ENCODE measurements at regions not wholly inside any gene's neighbourhood (a gene's known extent, or its start where the extent isn't known, plus 50 kb on each side); places are given as distances from the start of the nearest gene placed in this dataset.

DNA sequence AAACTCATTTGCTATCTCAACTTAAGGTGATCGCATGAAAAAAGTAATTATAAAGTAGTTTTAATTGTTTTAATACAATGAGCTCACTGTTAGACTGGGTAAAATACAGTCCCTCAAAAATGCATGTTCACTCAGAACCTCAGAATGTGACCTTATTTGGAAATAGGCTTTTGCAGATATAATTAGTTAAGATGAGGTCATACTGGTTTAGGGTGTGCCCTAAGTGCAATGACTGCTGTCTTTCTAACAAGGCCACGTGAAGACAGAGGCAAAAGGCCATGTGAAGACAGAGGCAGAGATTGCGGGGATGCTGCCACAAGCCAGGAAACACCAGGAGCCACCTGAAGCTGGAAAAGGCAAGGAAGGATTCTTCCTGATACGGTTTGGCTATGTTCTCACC, 262.1 kb downstream of the NKX6-1 start:
- H3K36me3 Mint-ChIP-seq (ENCODE audit: low read depth), result no peaks in the 10 kb centered on the region
- H3K4me1 Mint-ChIP-seq, result no peaks in the 10 kb centered on the region
- no peak for TF ChIP-seq CTCF (IDR thresholded peaks at IDR 0.05; ENCODE audit: unreplicated experiment in 3 of 3)
- H3K27ac Mint-ChIP-seq, result no peak overlapping the region
- H3K9me3 Mint-ChIP-seq, result no peaks in the 10 kb centered on the region
- H3K27me3 Mint-ChIP-seq (ENCODE audit: low read depth), result no peaks in the 10 kb centered on the region
- H3K4me3 Mint-ChIP-seq, result no peak overlapping the region

DNA sequence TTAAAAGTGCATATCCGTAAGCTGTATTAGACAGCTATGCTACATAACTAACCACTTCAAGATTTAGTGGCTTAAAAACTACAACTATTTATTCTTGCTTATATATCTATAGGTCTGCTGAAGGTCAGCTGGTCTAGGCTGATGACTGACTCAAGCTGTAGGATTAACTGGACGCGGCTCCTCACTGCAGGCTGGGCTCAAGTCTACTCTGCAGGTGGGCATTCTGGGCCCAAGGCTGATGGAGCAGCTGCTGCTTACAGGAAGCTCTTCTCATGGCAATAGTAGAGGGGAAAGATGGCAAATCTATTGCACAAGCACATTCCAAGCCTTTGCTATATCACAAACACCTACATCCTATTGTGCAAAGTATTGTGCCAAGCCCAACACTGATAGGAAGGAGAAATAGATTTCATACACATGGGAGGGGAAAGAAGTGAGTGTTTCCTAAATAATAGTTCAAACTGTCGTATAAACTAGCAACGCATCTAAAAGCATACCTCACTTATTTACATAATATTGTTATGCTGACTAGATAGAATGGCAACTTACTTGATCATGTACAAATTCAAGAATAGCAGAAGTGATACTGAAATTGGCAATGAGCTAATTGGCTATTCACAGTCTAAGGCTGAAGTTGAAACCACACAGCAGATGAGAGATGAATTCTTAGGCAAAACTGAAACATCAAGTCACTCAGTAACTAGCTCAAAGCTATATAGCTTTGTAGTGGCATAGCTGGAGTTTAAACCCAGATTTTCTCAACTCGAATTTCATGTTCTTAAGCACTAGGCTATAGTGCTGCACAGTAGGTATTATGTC, 263.8 kb downstream of the NKX6-1 start:
- H3K27me3 Mint-ChIP-seq (ENCODE audit: low read depth), result peaks cover 8% of the 10 kb centered on the region
- no peaks in the 10 kb centered on the region for H3K9me3 Mint-ChIP-seq
- no peaks in the 10 kb centered on the region for H3K36me3 Mint-ChIP-seq (ENCODE audit: low read depth)
- H3K4me3 Mint-ChIP-seq, result no peak overlapping the region
- no peak for TF ChIP-seq CTCF (IDR thresholded peaks at IDR 0.05; ENCODE audit: unreplicated experiment in 3 of 3)
- H3K4me1 Mint-ChIP-seq, result no peaks in the 10 kb centered on the region
- no peak overlapping the region for H3K27ac Mint-ChIP-seq

DNA sequence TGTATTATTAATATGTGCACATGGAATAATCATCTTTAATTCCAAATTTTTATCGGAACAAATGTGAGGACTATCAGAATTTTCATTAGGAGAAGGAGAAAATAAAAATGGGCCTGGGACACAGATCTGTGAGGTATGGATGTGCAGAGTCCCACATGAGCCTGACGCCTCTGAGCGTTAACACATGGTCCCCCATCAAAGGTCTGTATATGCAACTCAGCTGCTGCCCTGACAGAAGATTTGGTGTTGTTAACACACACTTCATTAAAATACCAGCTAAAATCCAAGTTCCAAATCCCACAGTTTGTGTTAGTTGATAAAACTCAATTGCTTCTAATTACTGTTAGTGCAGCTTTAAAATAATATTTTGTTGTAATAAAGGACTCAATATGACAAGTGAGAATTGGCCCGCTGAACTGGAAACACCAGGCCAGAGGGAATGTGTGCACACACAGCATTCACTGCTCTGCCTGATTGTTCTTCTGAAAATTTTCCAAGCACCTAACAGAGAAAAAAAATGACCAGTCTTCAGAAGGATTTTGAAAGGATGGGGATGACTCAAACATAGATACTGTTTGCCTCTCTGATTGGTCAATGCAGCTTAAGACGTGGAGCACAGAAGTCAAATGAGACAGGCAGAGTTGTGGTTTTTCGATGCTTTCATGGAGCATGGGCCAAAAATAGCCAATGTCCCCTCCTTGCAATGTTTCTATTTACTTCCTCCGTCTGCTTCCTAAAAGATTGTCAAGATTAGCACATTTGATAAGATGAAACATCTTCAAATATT, 266.6 kb downstream of the NKX6-1 start:
- H3K36me3 Mint-ChIP-seq (ENCODE audit: low read depth), result no peaks in the 10 kb centered on the region
- TF ChIP-seq CTCF (IDR thresholded peaks at IDR 0.05; ENCODE audit: unreplicated experiment in 3 of 3), result no peak
- no peaks in the 10 kb centered on the region for H3K9me3 Mint-ChIP-seq
- no peak overlapping the region for H3K4me3 Mint-ChIP-seq
- no peaks in the 10 kb centered on the region for H3K4me1 Mint-ChIP-seq
- no peak overlapping the region for H3K27ac Mint-ChIP-seq
- H3K27me3 Mint-ChIP-seq (ENCODE audit: low read depth), result peaks cover 8% of the 10 kb centered on the region

GRCh38 chr4:84231539-84232055, 267.5 kb downstream of the NKX6-1 start:
- no peak for TF ChIP-seq CTCF (IDR thresholded peaks at IDR 0.05; ENCODE audit: unreplicated experiment in 3 of 3)
- H3K4me3 Mint-ChIP-seq, result no peak overlapping the region
- no peaks in the 10 kb centered on the region for H3K9me3 Mint-ChIP-seq
- no peak overlapping the region for H3K27ac Mint-ChIP-seq
- H3K27me3 Mint-ChIP-seq (ENCODE audit: low read depth), result peaks cover 8% of the 10 kb centered on the region
- no peaks in the 10 kb centered on the region for H3K36me3 Mint-ChIP-seq (ENCODE audit: low read depth)
- no peaks in the 10 kb centered on the region for H3K4me1 Mint-ChIP-seq

- TF ChIP-seq CTCF (IDR thresholded peaks at IDR 0.05; ENCODE audit: unreplicated experiment in 3 of 3), result no peak
- H3K4me1 Mint-ChIP-seq, result peaks cover 4% of the 10 kb centered on the region
Measured at GRCh38 chr4:84224522-84224921, 274.6 kb downstream of the NKX6-1 start.

More at GRCh38 chr4:84224522-84224921, 274.6 kb downstream of the NKX6-1 start:
- Mint-ChIP-seq H3K36me3 (ENCODE audit: low read depth) (no peaks in the 10 kb centered on the region), H3K27me3 (ENCODE audit: low read depth) (no peaks in the 10 kb centered on the region), H3K4me3 (no peak overlapping the region), H3K9me3 (no peaks in the 10 kb centered on the region), H3K27ac (no peak overlapping the region)
